HG03575 (cell line): ENCODE measurements at regions not wholly inside any gene's neighbourhood (a gene's known extent, or its start where the extent isn't known, plus 50 kb on each side); places are given as distances from the start of the nearest gene placed in this dataset.
A peak's percentile ranks its signal among the peaks of the same experiment; 100 is the strongest.

ENCODE experiments used
- ATAC-seq: cut with Tn5 transposase; IDR thresholded peaks from one replicate; pipeline ENCODE4 v1.9.1; 2021; ENCODE audit not compliant: unreplicated experiment, insufficient number of reproducible peaks, low FRiP score; ENCODE audit errors: extremely low read depth

- ATAC-seq, result no peak
These were observed 66.8 kb upstream of the NEBL start for GRCh38 chr10:20963721-20964595.

DNA sequence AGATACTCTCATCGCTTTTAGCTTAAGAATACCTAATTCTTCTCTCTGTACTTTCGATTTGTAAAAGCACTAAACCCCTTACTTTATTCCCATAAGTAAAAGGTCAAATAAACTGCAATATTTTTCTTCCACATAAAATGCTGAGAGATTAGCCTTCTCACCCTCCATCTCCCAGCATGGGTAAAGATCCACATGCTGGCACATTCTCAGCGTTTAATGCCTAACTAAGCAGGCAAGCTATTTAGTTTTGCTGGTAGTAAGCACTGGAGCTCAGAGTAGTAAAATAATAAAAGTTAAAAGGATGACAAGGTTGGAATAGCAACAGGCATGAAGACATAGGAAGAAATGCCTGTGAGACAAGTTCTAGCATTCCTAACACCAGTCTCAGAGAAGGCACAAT lies 65.9 kb upstream of the NEBL start:
- ATAC-seq, result no peak

GRCh38 chr10:20962165-20962564 lies 65.1 kb upstream of the NEBL start:
- ATAC-seq, result no peak

GRCh38 chr10:20959242-20959641 lies 62.1 kb upstream of the NEBL start:
- ATAC-seq, result no peak

DNA sequence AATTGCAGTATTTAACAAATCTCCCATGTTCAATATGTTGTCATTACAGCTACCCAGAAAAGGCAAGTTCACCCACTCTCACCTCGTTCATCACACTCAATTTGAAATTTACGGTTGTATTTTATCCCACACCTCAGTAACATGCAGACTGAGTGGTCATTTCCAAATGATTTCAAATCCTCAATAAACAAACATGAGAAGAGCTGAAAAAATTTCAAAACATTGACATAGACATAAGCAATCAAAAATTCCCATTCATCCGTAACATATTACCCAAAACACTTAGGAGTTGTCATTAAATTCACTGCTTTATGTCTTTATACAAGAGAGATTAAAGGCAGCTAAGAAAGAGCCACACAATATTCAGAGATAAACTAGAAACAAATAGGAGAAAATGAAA lies 61.7 kb upstream of the NEBL start:
- ATAC-seq, result no peak

DNA sequence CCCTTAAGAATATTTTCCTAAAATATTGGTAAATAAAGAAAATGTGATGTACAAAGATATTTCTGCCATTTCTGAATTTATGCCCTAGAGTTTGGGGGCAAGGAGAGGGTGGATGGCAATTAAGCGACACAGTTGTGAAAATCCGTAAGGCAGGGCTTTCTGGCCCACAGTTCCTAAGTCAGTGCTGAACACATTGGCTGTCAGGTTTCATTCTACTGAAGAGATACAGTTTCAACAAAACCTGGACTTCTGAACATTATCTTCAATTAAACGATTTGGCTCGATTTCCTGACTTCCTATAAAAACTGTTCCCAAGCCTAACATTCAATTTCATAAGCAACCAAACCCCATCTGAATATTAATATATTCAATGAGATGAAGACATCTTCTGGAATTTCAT lies 61.1 kb upstream of the NEBL start:
- ATAC-seq, result no peak

- no peak for ATAC-seq
These were observed 60.6 kb upstream of the NEBL start for GRCh38 chr10:20957744-20958143.

GRCh38 chr10:20956843-20957242 lies 59.7 kb upstream of the NEBL start:
- ATAC-seq, result no peak

- ATAC-seq, result no peak
These were observed 58.3 kb upstream of the NEBL start for GRCh38 chr10:20955355-20955893.

GRCh38 chr10:20954519-20954918 lies 57.4 kb upstream of the NEBL start:
- ATAC-seq, result no peak

DNA sequence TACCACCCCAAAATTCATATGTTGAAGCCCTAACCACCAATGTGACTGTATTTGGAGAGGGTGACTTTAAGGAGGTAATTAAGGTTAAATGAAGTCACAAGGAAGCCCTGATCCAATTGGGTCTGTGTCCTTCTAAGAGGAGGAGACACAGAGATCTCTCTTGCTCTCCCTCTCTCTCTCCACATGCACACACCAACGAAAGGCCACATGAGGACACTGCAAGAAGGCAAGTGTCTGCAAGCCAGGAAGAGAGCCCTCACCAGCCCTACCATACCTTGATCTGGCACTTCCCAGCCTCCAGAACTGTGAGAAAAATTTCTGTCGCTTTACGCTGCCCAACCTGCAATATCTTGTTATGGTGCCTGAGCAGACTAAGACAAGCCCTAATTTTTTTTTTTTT lies 56.0 kb upstream of the NEBL start:
- no peak for ATAC-seq

GRCh38 chr10:20949967-20950366 lies 52.9 kb upstream of the NEBL start:
- no peak for ATAC-seq

DNA sequence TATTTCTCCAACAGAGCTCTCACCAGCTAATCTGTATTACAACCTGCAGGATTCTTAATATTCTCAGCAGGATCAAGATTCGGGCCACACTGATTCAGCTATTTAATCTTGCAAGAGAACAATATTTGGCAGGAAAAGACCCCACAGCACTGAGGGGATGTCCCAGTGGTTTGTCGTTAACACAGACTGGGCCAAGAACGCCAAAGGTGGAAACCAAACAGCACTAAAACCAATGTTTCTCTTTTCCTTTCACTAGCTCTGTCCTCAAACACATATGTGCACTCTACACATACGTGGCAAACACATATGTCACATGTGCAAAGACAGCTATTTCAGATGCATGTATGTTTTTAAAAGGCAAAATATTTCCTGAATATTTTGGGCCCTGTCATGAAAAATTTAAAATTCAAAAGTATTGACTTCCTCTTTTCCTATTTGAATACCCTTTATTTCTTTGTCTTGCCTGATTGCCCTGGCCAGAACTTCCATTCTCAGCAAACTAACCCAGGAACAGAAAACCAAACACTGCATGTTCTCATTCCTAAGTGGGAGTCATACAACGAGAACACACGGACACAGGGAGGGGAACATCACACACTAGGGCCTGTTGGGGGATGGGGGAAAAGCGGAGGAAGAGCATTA lies 51.7 kb upstream of the NEBL start:
- ATAC-seq, result peak; percentile 60
